CD4-positive, alpha-beta T cell treated with Interleukin-2 at 100 ng/mL for 4 hours (primary cell): ENCODE measurements at regions not wholly inside any gene's neighbourhood (a gene's known extent, or its start where the extent isn't known, plus 50 kb on each side); places are given as distances from the start of the nearest gene placed in this dataset.
"Not testable (repeated sequence)": the region's sequence is repeated elsewhere in the genome, so short reads cannot be mapped to it uniquely, and the experiment has no call there.

Experiments
- DNase-seq: peaks from one replicate; pipeline ENCODE4 v3.0.0-alpha.2; 2020; ENCODE audit warnings: low spot score

DNA sequence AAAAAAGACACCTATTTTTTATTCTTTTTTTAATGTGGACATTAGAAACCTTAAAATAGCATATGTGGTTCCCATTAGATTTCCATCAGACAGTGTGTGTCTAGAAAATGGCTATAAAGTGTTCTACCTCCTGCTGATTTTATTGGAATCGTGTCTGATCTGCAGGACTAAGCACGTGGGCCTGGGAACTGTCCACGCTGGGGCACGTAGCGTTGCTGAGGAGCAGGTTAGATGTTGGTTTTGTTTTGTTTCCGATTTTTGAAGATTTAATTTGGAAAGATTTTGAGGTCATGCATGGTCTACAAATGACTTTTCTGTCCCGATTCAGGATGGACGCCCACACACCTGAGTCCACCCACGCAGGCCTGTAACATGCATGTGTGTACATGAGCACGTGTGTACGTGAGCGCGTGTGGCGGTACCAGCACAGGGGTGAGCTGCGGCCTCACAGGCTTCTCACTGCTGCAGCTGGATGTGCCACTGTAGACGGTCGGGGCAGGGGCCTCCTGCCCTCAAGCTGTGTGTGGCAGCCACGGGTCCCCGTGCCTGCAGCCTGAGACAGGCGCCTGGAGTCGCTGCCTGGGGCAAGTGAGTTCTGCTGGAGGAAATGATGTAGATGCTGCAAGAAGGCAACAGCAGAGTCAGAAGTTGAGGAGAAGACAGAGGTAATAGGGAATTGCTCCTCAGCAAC is 99.7 kb upstream of the CTDP1 start:
- DNase-seq: no peak

DNA sequence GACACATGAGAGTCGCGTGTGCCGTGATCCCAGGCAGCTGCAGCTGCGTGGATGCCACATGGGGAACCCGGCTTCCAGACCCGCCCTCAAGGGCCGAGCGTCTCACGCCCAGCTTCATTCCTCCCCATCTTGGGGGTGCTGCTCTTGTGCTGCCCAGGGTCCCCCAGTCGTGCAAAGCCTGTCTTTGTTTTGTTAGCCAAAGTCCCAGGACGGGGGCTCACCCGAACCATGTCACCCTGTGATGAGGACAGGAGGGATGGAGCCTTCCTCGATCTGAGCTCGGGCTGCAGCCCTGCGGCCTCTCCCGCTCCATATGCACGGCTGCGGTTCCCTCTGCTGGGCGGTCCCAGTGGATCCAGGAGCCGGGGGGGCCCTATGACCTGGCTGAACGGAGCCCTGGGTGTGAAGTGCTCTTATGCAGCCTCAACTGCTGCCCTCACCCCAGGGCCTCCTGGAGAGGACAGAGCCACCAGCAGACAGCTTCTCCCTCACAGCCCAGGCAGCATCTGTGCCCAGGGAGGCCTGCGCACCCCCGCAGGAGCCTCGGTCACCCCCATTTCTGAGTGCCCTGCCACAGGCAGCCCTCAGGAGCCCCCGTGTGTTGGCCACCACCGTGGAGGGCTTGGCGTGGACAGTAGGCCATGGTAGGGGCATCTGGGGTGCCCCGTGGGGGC is 99.0 kb upstream of the CTDP1 start:
- DNase-seq: no peak

DNA sequence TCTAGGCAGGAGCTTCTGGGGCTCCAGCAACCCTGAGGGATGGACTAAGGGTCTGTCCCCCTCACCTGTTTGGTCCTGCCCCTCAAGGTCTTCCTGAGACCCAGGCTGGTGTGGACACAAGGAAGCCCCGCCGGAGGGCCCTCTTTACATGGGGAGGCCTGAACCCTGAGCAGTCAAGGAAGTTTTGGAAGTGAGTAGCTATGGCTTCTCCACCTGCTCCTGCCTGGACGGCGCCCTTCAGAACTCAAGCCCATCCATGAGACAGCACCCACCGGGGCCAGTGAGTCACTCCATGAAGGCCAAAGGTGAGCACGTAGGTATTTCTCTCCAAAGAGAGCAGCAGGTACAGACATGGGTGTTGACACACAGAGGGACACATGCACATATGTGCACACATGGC is 98.2 kb upstream of the CTDP1 start:
- DNase-seq: no peak

DNA sequence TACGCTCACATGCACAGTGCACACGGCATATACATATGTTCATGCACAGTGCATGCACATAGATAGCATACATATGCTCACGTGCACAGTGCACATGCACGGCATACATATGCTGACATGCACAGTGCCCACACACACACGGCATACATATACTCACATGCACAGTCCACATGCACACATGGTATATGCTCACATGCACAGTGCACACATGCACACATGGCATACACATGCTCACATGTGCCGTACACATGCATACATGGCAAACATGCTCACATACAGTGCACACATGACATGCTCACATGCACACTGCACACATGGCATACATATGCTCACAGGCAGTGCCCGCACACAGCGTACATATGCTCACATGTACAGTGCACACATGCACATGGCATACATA is 97.7 kb upstream of the CTDP1 start:
- DNase-seq: no peak

DNA sequence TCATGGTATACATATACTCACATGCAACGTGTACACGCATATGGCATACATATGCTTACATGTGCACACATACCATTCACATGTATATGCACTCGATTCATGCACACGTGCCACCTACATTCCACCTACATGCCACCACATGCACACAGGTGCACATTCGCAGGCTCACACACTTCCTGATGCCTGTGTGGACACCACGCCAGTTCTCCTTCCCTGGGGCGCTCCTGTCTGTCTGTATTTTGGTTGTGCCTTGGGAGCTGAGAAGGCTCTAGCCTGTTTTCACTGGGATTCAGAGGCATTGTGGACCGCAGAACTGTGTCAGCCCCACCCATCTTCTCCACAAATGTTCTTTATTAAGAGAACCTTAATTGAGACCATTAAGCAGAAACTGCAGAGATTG is 96.6 kb upstream of the CTDP1 start:
- no peak for DNase-seq

DNA sequence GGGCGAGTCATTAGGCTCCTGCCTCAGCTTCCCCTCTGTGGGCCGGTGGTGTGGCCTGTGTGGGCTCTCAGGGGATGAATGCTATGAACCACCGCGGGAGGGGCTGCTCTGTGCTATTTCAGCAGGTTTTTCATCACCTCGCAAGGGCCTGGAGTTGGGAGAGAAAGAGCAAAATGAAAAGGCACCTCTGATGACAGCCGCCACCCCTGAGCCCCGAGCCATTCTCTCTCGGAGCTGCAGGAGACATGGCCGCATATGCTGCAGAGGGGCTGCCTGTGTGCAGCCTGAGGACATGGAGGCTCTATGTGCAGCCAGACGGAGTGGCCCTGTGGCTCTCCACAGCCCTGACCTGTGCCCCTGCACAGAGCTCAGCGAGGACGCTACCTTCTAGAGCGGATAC is 96.2 kb upstream of the CTDP1 start:
- no peak for DNase-seq

DNA sequence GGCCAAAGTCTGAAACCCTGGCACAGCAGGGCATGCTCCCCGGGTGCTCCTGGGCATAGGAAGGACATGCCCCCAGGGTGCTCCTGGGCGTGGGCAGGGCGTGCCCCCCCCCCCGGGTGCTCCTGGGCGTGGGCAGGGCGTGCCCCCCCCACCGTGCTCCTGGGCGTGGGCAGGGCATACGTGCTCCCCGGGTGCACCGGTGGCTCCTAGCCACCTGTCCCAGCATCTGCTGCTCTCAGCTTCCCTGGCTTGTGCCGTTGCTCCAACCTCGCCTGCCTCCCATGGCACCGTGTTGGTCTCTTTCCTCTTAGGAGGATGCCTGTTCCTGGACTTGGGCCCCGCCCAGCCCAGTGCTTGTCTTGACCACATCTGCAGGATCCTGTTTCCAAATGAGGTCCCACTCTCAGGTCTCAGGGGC is 95.6 kb upstream of the CTDP1 start:
- no peak for DNase-seq

DNA sequence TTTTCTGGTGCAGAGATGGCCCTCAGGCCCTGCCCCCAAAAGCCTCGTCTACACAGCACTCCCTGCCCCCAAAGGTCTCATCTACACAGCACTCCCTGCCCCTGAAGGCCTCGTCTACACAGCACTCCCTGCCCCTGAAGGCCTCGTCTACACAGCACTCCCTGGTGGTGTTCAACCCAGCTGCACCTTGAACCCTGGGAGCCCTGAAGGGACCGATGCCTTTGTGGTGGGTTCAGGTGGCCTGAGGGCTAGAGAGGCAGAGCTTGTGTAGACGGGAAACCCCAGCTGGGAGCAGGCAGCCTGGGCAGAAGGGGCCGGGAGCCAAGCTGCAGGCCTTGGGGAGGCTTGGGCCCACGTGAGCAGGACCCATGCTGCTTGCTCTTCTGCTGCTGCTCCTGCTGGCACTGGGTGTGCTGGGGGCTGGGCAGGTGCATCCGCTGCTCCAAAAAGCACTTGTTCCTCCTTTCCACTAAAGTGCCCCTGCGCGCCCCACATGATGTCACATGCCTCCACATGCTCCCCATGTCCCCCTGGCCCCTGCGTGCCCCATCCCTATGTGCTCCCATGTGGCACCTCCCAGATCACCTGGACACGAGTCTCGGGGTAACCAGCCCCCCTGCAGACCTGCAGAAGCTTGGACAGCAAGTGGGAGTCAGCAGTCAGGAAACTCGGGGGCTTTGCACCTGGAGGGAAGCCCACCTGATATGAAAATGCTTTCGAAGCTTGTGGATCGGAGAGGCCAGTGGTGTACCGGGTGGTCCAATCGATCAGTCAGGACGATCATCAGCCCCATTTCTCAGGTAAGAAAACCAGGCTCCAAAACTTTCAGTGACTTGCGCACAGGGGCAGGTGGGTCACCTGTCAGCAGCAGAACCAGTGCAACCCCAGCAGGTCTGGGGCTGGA is 94.9 kb upstream of the CTDP1 start:
- no peak for DNase-seq

DNA sequence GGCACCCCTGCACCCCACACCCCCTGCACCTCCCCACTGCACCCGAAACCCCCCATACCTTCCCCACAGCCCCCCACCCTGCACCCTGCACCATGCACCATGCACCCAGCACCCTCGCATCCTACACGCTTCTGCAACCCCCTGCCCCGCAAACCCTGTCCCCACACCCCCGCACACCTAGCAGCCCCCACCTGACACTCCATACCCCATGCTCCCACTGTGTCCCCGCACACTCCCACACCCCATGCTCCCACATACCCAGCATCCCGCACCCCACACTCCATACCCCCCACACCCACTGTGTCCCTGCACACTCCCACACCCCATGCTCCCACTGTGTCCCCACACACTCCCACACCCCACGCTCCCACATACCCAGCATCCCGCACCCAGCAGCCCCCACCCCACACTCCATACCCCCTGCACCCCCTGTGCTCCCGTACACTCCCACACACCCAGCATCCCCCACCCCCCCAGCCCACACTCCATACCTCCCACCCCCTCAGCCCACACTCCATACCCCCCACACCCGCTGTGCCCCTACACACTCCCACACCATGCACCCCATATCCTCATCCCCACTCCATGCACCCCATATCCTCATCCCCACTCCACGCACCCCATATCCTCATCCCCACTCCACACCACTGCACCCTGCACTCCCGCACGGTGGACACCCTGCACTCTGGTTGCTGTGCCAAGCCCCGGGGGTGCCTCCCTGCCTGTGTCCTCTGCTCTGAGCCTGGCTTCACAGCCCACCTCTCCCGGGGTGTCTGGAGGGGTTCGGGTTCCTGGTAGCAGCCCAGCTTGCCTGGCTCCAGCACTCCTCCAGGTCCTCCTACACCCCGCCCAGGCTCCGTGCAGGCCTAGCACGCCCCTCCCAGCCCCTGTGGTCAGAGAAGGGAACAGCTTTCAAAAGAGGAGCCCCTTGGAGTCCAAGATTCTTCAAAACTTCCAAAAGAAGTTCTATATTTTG is 93.9 kb upstream of the CTDP1 start:
- DNase-seq: no peak

DNA sequence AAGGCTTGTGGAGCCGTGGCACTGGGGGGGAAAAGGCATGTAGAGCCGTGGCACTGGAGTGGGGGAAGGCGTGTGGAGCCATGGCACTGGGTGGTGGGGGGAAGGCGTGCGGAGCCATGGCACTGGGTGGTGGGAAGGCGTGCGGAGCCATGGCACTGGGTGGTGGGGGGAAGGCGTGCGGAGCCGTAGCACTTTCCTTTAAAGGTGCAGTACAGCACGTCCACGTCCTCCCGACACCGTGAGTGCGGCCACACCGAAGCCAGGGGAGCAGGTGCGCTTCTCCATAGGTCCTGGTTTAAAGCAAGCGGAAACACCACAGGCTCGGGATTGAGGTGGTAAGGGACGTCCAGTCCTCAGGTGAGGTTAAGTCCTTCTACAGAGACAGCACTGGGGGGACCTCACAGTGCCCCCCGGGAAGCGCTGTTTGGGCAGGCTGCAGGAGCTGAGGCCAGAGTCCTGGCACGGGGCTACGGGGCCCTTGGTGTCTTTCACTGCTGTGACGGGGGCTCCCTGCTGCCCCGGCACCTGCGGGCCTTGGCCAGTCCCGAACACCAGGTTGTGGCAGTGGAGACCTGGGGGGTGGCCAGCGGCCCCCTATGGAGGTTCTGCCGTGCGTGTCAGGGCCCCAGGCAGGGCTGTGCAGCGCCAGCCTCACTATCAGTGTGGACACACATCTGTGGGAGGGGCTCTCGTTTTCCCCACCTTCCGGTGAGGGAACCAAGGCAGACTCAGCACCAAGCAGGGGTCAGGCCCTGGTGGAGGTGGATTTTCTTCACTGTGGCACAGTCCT is 93.0 kb upstream of the CTDP1 start:
- no peak for DNase-seq

DNA sequence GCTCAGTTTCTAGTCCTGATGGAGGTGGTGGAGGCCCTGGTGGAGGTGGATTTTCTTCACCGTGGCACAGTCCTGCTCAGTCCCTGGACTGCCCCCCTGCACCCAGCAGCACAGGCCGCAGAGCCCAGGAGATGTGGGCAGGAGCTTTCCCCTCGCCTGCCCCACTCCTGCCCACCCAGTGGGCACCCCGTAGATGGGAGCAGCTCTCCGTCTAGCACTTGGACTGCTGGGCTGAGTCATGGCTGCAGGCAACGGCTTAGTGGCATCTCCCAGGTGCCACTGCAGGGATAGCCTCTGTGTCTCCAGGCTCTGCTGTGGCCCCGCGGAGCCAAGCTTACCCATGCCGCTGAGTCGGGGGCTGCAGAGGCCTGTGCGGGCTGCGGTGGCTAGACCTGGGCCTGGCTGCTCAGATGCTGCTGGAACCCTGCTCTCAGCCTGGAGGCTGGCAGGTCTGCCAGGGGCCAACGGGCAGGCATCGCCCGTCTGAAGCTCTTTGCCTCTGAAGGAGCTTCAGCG is 92.3 kb upstream of the CTDP1 start:
- DNase-seq: no peak

DNA sequence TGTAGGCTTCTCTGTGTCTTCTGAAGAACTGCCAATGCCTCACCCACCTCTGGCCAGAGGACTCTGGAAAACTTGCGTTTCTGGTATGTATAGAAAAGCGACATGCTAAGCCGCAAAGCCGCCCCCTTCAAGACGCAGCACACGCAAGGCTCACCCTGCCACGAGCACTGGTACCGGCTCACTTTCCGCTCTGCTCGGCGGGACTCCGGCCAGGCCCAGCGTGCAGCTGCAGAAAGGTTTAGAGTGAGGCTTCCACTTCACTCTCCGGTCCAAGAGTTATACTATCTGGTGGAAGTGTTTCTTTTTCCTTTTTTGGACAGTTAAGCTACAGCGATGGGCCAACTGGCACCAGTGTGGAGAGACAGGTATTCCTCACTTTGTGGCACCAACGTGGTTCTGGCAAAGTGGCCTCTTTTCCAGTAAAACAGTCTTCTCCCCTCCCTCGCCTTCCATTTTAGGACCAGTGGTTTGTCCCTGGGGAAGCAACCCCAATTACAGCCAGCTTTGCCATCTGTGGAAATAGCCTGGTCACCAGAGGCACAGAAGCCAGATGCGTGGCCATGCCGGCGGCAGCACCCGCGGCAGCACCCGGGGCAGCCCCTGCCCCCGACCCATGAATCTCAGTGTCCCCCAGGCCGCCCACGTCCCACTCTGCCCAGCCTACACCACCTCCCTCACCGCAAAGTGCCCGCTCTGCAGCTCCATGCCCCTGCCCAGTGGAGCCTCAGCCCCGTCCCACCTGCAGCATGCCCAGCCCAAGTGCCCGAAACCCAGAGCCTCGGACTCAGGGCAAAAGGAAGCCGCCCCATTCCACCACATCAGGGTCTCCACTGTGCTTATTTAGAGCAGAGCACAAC is 91.6 kb upstream of the CTDP1 start:
- no peak for DNase-seq

DNA sequence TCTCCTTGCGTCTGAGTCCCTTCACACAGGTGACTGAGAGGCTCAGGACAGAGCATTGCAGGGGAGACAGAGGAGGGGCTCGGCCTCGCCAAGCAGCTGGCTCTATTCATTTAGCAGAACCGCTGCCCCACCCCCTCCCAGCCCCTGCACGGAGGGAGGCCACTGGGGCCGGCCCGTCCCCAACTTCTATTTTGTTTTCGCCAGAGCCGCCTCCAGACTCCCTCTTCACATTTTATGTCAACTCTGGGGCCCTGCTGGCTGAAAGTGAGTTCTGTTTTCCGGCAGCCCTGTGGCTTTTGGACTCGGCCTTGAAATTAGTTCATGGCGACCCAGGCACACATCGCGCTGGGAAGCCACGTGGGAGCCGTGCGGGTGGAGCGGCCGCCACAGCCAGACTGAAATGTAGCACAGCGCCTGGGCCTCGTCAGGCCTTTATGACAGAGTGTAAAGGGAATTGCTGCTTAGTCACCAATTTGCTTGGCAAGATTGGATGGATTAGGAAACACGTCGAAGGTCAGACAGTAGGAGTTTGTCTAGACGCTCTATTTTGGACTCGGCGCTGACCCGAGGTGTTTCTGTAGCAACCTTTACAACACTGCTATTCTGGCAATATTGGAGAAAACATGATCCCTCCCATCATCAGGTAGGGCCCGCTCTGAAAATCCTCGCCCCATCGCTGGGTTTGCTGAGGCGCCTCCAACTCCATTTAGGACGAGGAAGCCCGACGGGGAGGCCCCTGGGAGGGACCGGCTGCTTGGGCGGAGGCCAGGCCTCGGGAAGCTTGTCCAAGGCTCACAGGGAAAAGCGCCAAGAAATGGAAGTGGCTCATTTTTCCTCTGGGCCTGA is 90.7 kb upstream of the CTDP1 start:
- DNase-seq: no peak

DNA sequence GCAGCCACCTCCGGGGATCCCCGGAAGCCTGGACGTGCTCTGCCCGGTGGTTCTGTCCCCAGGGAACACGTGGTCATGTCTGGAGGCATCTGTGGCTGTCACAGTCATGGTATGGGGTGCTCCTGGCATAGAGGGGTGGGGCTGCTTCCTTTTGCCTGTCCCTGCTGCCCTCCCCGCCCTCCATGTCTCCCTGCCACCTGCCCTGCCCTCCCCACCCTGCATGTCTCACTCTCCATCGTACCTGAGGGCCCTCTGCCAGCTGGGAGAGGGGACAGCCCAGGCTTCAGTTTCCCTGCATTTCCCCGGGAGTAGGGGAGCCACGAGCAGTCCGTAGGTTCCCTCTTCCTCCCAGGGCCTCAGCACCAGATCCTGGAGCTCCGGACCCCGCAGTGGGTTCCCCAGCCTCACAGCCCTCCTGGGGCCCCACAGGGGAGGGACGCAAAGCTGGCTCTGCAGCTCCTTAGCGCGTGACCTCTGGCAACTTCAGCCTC is 90.0 kb upstream of the CTDP1 start:
- DNase-seq: no peak

DNA sequence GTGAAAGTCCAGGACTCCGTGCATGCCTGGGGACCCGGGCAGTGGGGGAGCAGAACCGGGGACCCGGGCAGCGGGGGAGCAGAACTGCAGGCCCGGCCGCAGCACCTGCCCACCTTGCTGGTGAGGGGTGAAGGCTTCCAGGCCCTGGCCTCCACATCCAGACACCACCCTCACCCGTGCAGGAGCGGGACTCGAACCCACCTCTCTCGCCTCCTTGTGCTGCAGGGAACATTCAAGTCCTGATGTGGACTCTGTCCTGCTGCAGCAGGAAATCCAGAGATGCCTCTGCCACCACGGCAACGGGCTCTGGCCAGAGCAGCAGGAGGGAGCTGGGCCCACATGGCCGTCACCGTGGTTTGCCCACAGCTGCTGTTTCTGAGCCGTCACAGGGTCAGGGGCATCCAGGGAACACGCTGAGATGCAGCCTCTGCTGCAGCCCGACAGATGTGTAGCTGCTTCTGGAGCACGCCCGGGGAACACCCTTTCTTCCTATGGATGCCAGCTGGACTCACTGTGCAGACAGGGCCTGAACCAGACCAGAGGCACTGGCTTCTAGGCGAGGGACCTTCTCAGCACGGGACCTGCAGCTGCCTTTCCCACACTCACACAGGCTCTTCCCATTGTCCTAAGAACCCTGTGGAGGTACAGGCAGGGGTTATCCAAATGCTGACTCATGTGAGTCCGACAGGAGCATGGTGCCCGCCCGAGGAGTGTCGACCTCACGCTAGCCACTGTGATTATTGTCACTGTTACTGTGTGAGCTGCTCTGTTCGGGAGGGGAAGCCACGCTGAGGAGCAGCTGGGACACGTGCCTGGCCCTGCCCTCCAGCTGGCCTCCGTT is 89.2 kb upstream of the CTDP1 start:
- no peak for DNase-seq

DNA sequence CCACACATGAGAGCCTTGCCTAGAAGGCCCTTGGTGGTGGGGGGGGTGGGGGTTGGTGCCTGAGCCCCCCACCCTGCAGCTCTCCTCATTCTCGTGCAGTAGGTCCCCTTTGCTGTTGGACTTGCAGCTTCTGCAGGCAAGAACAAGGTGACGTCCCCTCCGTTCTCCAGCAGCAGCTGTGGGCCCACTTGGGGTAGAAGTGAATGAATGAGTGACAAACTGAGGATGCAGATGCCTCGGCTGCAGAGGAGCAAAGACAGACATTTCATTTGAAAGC is 88.6 kb upstream of the CTDP1 start:
- no peak for DNase-seq

DNA sequence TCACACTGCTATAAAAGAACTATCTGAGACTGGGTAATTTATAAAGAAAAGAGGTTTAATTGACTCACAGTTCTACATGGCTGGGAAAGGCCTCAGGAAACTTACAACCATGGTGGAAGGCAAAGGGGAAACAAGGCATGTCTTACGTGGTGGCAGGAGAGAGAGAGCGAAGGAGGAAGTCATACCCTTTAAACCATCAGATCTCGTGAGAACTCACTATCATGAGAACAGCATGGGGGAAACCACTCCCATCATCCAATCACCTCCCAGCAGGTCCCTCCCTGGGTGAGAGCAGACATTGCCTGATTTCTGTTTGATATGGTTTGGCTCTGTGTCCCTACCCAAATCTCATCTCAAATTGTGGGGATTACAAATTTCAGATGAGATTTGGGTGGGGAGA is 86.9 kb upstream of the CTDP1 start:
- DNase-seq: not testable (repeated sequence)

DNA sequence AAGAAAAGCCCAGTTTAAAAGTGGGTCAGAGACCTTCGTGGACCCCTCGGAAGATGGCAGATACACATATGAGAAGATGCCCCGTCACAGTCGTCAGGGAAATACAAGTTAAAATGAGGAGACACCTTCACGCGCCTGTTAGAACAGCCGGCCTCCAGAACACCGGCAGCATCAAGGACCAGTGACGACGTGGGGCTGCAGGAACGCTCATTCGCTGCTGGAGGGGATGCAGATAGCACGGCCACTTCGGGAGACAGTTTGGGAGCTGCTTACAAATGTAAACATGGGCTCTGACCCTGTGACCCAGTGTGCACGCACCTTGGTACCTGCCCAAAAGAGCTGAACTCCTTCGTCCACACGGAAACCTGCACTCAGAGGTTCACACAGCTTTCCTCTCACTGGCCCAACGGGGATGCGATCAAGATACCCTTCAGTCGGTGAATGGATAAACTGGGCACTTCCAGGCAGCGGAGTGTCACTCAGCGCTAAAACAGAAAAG is 83.7 kb upstream of the CTDP1 start:
- DNase-seq: no peak
